GM06990 (cell line): ENCODE measurements at regions not wholly inside any gene's neighbourhood (a gene's known extent, or its start where the extent isn't known, plus 50 kb on each side); places are given as distances from the start of the nearest gene placed in this dataset.

Experiments
- DNase-seq: peaks from one replicate; pipeline ENCODE4 v3.0.0-alpha.2; 2011; ENCODE audit not compliant: insufficient read length; ENCODE audit errors: extremely low read depth
- H3K27me3 ChIP-seq: replicated peaks from 2 replicates; pipeline ENCODE4 v1.6.0; 2011; ENCODE audit warnings: low read length; ENCODE audit not compliant: control insufficient read depth, insufficient read depth
- H3K36me3 ChIP-seq: 2 replicates; pipeline ENCODE4 v1.5.1; 2011; ENCODE audit warnings: low read length; ENCODE audit not compliant: control insufficient read depth, insufficient read depth
- H3K4me3 ChIP-seq: replicated peaks from 2 replicates; pipeline ENCODE4 v1.5.1; 2011; ENCODE audit warnings: low read depth, mild to moderate bottlenecking, control low read depth, low read length
- CTCF ChIP-seq: IDR thresholded peaks from 2 replicates; pipeline ENCODE4 v1.5.1; 2011; ENCODE audit warnings: low read length, control low read depth, mild to moderate bottlenecking, inconsistent platforms; ENCODE audit not compliant: insufficient read depth, poor library complexity, severe bottlenecking

- H3K36me3 ChIP-seq = no peaks in the 10 kb centered on the region
- no peak for TF ChIP-seq CTCF
- H3K4me3 ChIP-seq = no peak overlapping the region
- no peaks in the 10 kb centered on the region for H3K27me3 ChIP-seq
- no peak for DNase-seq
Measured at GRCh38 chr4:29551821-29552220, 1168.3 kb upstream of the PCDH7 start.

GRCh38 chr4:29553846-29554245, 1166.3 kb upstream of the PCDH7 start:
- TF ChIP-seq CTCF = no peak
- H3K4me3 ChIP-seq = no peak overlapping the region
- no peaks in the 10 kb centered on the region for H3K27me3 ChIP-seq
- DNase-seq = no peak
- H3K36me3 ChIP-seq = no peaks in the 10 kb centered on the region

DNA sequence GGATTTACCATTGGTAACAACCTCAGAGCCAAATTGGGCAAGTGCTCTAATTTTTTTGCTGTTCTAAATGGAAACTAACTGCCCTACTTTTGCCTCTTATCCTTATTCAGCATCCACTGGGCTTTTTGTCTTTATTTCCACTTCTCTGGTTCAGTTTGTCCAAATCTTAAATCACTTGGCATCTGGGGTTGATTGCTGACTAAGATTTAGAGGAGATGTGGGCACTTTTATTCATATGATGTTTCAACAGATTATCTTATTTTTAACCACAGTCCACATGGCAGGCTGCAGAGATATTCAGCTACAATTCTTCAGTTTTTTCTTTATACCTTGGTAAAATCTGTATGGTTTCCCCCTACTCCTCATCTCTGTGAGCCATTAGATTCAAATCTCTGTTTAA, 1161.4 kb upstream of the PCDH7 start:
- Histone ChIP-seq H3K27me3 (no peaks in the 10 kb centered on the region), H3K36me3 (no peaks in the 10 kb centered on the region), H3K4me3 (no peak overlapping the region)
- DNase-seq = no peak
- no peak for TF ChIP-seq CTCF

GRCh38 chr4:29559286-29559685, 1160.9 kb upstream of the PCDH7 start:
- TF ChIP-seq CTCF = no peak
- no peak for DNase-seq
- no peak overlapping the region for H3K4me3 ChIP-seq

DNA sequence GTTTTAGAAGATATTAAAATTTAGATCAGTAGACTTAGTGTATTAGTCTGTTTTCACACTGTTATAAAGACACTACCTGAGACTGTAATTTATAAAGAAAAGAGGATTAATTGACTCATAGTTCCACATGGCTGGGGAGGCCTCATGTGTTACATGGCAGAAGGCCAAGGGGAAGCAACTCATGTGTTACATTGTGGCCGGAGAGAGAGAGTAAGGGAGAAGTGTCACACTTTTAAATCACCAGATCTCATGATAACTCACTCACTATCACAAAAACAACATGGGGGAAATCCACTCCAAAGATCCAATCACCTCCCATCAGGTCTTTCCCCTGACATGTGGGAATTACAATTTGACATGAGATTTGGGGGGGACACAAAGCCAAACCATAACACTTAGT, 1159.7 kb upstream of the PCDH7 start:
- no peaks in the 10 kb centered on the region for H3K36me3 ChIP-seq
- no peak overlapping the region for H3K4me3 ChIP-seq
- no peaks in the 10 kb centered on the region for H3K27me3 ChIP-seq
- TF ChIP-seq CTCF = no peak
- DNase-seq = no peak

More at GRCh38 chr4:29559286-29559685, 1160.9 kb upstream of the PCDH7 start:
- Histone ChIP-seq H3K36me3 (no peaks in the 10 kb centered on the region), H3K27me3 (no peaks in the 10 kb centered on the region)

DNA sequence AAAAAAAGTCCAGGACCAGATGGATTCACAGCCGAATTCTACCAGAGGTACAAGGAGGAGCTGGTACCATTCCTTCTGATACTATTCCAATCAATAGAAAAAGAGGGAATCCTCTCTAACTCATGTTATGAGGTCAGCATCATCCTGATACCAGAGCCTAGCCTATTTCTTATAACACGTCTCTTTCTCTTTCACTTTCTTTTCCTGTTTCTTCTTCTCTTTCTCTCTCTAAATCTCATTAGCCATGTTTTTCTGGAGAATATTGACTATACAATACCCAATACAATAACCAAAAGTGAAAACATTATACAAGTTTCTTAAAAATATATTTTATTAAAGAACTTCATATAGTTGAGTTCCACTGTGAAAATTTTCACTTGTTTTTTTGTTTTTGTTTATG, 1154.9 kb upstream of the PCDH7 start:
- Histone ChIP-seq H3K27me3 (no peaks in the 10 kb centered on the region), H3K4me3 (no peak overlapping the region), H3K36me3 (no peaks in the 10 kb centered on the region)
- no peak for TF ChIP-seq CTCF
- DNase-seq = no peak
